Testis (tissue), 2 donors: ENCODE measurements at regions not wholly inside any gene's neighbourhood (a gene's known extent, or its start where the extent isn't known, plus 50 kb on each side); places are given as distances from the start of the nearest gene placed in this dataset.

Source experiments
- POLR2A ChIP-seq: fragments of 450-650 bp; IDR thresholded peaks from one replicate; pipeline ENCODE4 v1.6.1; 2017; ENCODE audit warnings: antibody characterized with exemption, mild to moderate bottlenecking, moderate library complexity
- TF ChIP-seq, protein P1 (sequence below), 3 experiments: fragments of 450-650 bp in 2 of 3; fragments of 200-600 bp in 1 of 3; sonication (generic) in 1 of 3; IDR thresholded peaks; one replicate each; pipeline ENCODE4 v1.5.1; 2016 to 2019; ENCODE audit warnings: antibody characterized with exemption in 3 of 3, mild to moderate bottlenecking in 2 of 3, moderate library complexity in 1 of 3

DNA sequence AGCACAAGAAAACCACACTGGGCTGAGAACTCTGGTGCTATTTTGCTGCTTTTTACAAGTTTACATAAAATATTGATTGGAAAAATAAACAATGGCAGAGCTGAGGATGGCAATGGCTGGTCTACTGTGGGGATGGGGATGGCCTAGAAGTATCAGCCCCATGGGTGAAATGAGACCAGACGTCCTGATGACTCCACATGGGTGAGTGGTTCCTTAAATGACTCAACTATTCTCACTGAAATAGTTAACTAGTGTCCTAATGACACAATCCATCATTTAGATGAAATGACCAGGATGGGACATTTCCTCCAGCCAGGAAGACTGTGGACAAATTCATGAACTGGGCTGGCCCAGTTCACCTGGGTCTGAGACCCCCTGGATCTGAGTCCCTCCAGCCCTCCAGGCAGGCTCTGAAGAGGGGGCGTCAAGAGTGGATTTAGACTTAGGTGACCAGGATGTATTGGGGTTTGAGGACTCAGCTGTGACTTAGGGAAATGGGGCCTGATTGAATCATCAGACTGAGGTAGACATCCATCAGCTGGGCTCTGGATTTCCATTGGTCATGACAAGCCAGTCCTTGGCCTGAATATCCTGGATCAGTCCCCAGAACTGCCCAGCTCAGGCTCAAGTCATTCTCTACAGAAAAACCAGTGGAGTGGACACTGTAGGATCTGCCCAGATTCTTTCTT lies 98.2 kb upstream of the IGLL5 start:
- TF ChIP-seq, protein P1, sequence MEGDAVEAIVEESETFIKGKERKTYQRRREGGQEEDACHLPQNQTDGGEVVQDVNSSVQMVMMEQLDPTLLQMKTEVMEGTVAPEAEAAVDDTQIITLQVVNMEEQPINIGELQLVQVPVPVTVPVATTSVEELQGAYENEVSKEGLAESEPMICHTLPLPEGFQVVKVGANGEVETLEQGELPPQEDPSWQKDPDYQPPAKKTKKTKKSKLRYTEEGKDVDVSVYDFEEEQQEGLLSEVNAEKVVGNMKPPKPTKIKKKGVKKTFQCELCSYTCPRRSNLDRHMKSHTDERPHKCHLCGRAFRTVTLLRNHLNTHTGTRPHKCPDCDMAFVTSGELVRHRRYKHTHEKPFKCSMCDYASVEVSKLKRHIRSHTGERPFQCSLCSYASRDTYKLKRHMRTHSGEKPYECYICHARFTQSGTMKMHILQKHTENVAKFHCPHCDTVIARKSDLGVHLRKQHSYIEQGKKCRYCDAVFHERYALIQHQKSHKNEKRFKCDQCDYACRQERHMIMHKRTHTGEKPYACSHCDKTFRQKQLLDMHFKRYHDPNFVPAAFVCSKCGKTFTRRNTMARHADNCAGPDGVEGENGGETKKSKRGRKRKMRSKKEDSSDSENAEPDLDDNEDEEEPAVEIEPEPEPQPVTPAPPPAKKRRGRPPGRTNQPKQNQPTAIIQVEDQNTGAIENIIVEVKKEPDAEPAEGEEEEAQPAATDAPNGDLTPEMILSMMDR (IDR thresholded peaks at IDR 0.05), result no peak
- no peak for TF ChIP-seq POLR2A
